Sigmoid colon (tissue), 4 donors: ENCODE measurements at regions not wholly inside any gene's neighbourhood (a gene's known extent, or its start where the extent isn't known, plus 50 kb on each side); places are given as distances from the start of the nearest gene placed in this dataset.

Experiments
- EP300 ChIP-seq, 4 donors: sonication (generic); formaldehyde crosslinking; IDR thresholded peaks; one replicate each; pipeline ENCODE4 v1.6.1; 2017; ENCODE audit warnings: antibody characterized with exemption in 4 of 4
- TF ChIP-seq, protein P1 (sequence below), 4 experiments: fragments of 450-650 bp in 3 of 4; fragments of 200-600 bp in 1 of 4; IDR thresholded peaks; one replicate each; pipeline ENCODE4 v1.5.1; 2016 to 2019; ENCODE audit warnings: antibody characterized with exemption in 4 of 4, mild to moderate bottlenecking in 3 of 4, moderate library complexity in 2 of 4

DNA sequence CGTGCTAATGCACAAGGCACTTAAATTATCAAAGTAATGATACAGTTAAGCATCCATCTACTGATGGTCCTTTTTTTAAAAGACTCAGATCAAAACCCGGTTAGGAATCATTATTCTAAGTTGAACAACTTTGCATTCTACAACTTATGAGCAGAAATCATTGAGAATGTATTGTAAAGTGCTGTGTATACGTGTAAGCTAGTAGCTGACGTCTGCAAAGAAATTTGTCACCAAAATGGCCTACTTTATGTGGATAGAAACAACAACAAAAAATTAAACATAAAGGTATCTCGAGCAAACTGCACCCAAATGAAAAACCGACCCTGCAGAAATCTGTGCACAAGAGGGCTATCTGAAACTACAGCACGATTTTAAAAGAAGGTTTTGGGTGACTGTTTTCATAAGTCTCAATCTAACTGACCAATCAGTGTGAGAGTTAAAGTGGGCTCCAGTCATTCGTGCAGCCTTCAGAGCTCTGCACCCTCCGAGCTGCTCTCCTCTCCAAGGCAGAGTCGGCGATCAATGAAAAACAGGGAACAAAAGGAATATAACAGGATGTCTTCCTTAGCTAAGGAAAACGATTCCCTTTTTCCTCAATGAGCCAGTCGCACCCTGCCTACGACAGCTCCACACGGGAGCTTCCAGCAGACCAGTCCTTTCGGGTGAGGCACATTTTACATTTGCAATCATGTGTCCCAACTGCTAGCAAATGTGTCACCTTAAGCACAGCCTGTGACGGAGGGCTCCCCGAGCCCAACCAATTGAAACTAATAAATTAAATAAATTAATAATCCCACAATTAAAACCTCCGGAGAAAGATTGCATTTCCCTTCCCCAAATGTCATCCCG, 200.7 kb upstream of the FOXN3 start:
- TF ChIP-seq, protein P1, sequence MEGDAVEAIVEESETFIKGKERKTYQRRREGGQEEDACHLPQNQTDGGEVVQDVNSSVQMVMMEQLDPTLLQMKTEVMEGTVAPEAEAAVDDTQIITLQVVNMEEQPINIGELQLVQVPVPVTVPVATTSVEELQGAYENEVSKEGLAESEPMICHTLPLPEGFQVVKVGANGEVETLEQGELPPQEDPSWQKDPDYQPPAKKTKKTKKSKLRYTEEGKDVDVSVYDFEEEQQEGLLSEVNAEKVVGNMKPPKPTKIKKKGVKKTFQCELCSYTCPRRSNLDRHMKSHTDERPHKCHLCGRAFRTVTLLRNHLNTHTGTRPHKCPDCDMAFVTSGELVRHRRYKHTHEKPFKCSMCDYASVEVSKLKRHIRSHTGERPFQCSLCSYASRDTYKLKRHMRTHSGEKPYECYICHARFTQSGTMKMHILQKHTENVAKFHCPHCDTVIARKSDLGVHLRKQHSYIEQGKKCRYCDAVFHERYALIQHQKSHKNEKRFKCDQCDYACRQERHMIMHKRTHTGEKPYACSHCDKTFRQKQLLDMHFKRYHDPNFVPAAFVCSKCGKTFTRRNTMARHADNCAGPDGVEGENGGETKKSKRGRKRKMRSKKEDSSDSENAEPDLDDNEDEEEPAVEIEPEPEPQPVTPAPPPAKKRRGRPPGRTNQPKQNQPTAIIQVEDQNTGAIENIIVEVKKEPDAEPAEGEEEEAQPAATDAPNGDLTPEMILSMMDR (IDR thresholded peaks at IDR 0.05), result no peak
- no peak for TF ChIP-seq EP300 (IDR thresholded peaks at IDR 0.05)
